ENCODE measurements at regions not wholly inside any gene's neighbourhood (a gene's known extent, or its start where the extent isn't known, plus 50 kb on each side); places are given as distances from the start of the nearest gene placed in this dataset.

DNA sequence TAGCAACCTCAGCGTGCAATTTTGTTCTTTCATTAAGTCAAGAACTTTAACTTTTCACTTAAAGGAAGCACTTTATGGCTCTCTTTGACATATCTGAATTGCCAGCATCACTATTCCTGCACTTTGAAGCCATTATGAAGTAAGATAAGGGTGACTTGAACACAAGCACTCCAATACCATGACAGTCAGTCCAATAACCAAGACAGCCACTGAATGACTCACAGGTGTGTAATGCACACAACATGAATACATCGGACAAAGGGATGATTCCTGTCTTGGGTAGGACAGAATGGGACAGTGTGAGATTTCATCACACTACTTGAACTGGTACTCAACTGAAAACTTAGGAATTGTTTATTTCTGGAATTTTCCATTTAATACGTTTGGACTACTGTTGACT, 233.7 kb upstream of the IPO5 start:
- Histone ChIP-seq H3K27ac (no peak overlapping the region), H3K27me3 (replicated peaks in 1 of 7) (no peaks in the 10 kb centered on the region), H3K9me3 (no peaks in the 10 kb centered on the region), H3K36me3 (no peaks in the 10 kb centered on the region), H3K4me1 (no peaks in the 10 kb centered on the region), H3K4me3 (no peak overlapping the region)
- TF ChIP-seq POLR2AphosphoS5 (IDR thresholded peaks at IDR 0.05) (no peak), CTCF (IDR thresholded peaks at IDR 0.05 in 8 of 11, conservative IDR thresholded peaks at IDR 0.05 in 3 of 11) (no peak), POLR2A (IDR thresholded peaks at IDR 0.05) (no peak)
- intact Hi-C loops (cut with DNase I; ENCODE audit: low total_unique reads): no loop called here
- DNase-seq: no peak
- WGBS, 5 donors: 85 to 95% (median 91%) methylated on average over 3 of the region's 3 CpGs

GRCh38 chr13:97720896-97721295, 232.6 kb upstream of the IPO5 start:
- no peak overlapping the region for H3K4me3 ChIP-seq
- H3K27ac ChIP-seq: no peak overlapping the region
- H3K4me1 ChIP-seq: no peaks in the 10 kb centered on the region
- no peaks in the 10 kb centered on the region for H3K36me3 ChIP-seq
- no peaks in the 10 kb centered on the region for H3K9me3 ChIP-seq
- intact Hi-C loops (cut with DNase I; ENCODE audit: low total_unique reads): no loop called here
- TF ChIP-seq POLR2AphosphoS5 (IDR thresholded peaks at IDR 0.05) (no peak), POLR2A (IDR thresholded peaks at IDR 0.05) (no peak), CTCF (IDR thresholded peaks at IDR 0.05 in 8 of 11, conservative IDR thresholded peaks at IDR 0.05 in 3 of 11) (no peak)
- H3K27me3 ChIP-seq (replicated peaks in 1 of 7): no peaks in the 10 kb centered on the region
- DNase-seq: no peak
- WGBS, 5 donors: 87 to 91% (median 89%) methylated on average over 4 of the region's 4 CpGs

GRCh38 chr13:97723655-97724054, 229.8 kb upstream of the IPO5 start:
- TF ChIP-seq CTCF (IDR thresholded peaks at IDR 0.05 in 8 of 11, conservative IDR thresholded peaks at IDR 0.05 in 3 of 11) (no peak), POLR2AphosphoS5 (IDR thresholded peaks at IDR 0.05) (no peak), POLR2A (IDR thresholded peaks at IDR 0.05) (no peak)
- no peak overlapping the region for H3K4me3 ChIP-seq
- DNase-seq: no peak
- H3K27me3 ChIP-seq (replicated peaks in 1 of 7): no peaks in the 10 kb centered on the region
- H3K27ac ChIP-seq: no peak overlapping the region
- 53 to 62% (median 57%) methylated on average over 4 of the region's 4 CpGs for WGBS, 5 donors
- no peaks in the 10 kb centered on the region for H3K36me3 ChIP-seq
- H3K4me1 ChIP-seq: no peaks in the 10 kb centered on the region
- intact Hi-C loops (cut with DNase I; ENCODE audit: low total_unique reads): no loop called here
- no peaks in the 10 kb centered on the region for H3K9me3 ChIP-seq

DNA sequence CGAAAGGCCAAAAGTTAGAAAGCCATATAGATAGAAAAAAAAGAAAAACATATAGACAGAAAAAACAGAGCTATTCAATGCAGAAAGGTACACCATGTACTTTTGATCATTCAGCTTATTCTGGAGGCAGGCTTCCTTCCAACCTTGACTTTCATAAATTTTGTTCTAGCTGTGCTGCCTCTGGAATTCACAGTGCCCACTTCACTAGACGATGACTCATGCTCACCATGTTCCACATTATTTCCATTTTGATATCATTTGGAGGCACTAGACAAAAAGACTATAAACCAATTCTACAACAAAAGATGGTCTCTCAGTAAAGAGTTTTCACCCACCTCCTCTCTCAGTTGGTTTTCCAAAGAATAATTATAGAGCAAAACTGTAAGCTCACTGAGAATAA, 229.0 kb upstream of the IPO5 start:
- Histone ChIP-seq H3K4me1 (no peaks in the 10 kb centered on the region), H3K36me3 (no peaks in the 10 kb centered on the region), H3K4me3 (no peak overlapping the region), H3K27ac (no peak overlapping the region), H3K9me3 (no peaks in the 10 kb centered on the region), H3K27me3 (replicated peaks in 1 of 7) (no peaks in the 10 kb centered on the region)
- DNase-seq: no peak
- intact Hi-C loops (cut with DNase I; ENCODE audit: low total_unique reads): no loop called here
- TF ChIP-seq POLR2AphosphoS5 (IDR thresholded peaks at IDR 0.05) (no peak), POLR2A (IDR thresholded peaks at IDR 0.05) (no peak), CTCF (IDR thresholded peaks at IDR 0.05 in 8 of 11, conservative IDR thresholded peaks at IDR 0.05 in 3 of 11) (no peak)
- WGBS, 5 donors: 80 to 95% (median 83%) methylated on average over 2 of the region's 2 CpGs
